ENCODE measurements at regions not wholly inside any gene's neighbourhood (a gene's known extent, or its start where the extent isn't known, plus 50 kb on each side); places are given as distances from the start of the nearest gene placed in this dataset.
"Not testable (repeated sequence)": the region's sequence is repeated elsewhere in the genome, so short reads cannot be mapped to it uniquely, and the experiment has no call there.

- no peak for DNase-seq
Measured at GRCh38 chr2:51368250-51368649, 336.3 kb upstream of the NRXN1 start.

- no peak for DNase-seq
Measured at GRCh38 chr2:51350100-51350499, 318.2 kb upstream of the NRXN1 start.

GRCh38 chr2:51344886-51345285 is 313.0 kb upstream of the NRXN1 start:
- DNase-seq = no peak

GRCh38 chr2:51335087-51336058 is 303.4 kb upstream of the NRXN1 start:
- DNase-seq = no peak

GRCh38 chr2:51329512-51329911 is 297.6 kb upstream of the NRXN1 start:
- no peak for DNase-seq

GRCh38 chr2:51324051-51324450 is 292.1 kb upstream of the NRXN1 start:
- no peak for DNase-seq

- no peak for DNase-seq
Measured at GRCh38 chr2:51322613-51323012, 290.7 kb upstream of the NRXN1 start.

GRCh38 chr2:51304311-51304710 is 272.4 kb upstream of the NRXN1 start:
- no peak for DNase-seq

GRCh38 chr2:51301381-51301780 is 269.4 kb upstream of the NRXN1 start:
- no peak for DNase-seq

- no peak for DNase-seq
Measured at GRCh38 chr2:51299370-51299769, 267.4 kb upstream of the NRXN1 start.

GRCh38 chr2:51297488-51297887 is 265.6 kb upstream of the NRXN1 start:
- DNase-seq = no peak

GRCh38 chr2:51293566-51294200 is 261.8 kb upstream of the NRXN1 start:
- no peak for DNase-seq

- no peak for DNase-seq
Measured at GRCh38 chr2:51291762-51292551, 260.0 kb upstream of the NRXN1 start.

- no peak for DNase-seq
Measured at GRCh38 chr2:51290725-51291124, 258.8 kb upstream of the NRXN1 start.

GRCh38 chr2:51289045-51289444 is 257.1 kb upstream of the NRXN1 start:
- DNase-seq = no peak

GRCh38 chr2:51268191-51268590 is 236.3 kb upstream of the NRXN1 start:
- DNase-seq = no peak

GRCh38 chr2:51265539-51265938 is 233.6 kb upstream of the NRXN1 start:
- DNase-seq = no peak

- no peak for DNase-seq
Measured at GRCh38 chr2:51263951-51264350, 232.0 kb upstream of the NRXN1 start.

GRCh38 chr2:51263101-51263500 is 231.2 kb upstream of the NRXN1 start:
- not testable (repeated sequence) for DNase-seq

GRCh38 chr2:51258301-51258700 is 226.4 kb upstream of the NRXN1 start:
- DNase-seq = no peak

GRCh38 chr2:51256736-51257135 is 224.8 kb upstream of the NRXN1 start:
- no peak for DNase-seq

GRCh38 chr2:51251356-51251755 is 219.4 kb upstream of the NRXN1 start:
- no peak for DNase-seq

GRCh38 chr2:51247252-51247805 is 215.4 kb upstream of the NRXN1 start:
- no peak for DNase-seq
